GM21717 (cell line): ENCODE measurements at regions not wholly inside any gene's neighbourhood (a gene's known extent, or its start where the extent isn't known, plus 50 kb on each side); places are given as distances from the start of the nearest gene placed in this dataset.
"Not testable (repeated sequence)": the region's sequence is repeated elsewhere in the genome, so short reads cannot be mapped to it uniquely, and the experiment has no call there.

Experiments used
- ATAC-seq: cut with Tn5 transposase; IDR thresholded peaks from one replicate; pipeline ENCODE4 v1.9.1; 2021; ENCODE audit warnings: mild to moderate bottlenecking, moderate library complexity; ENCODE audit not compliant: unreplicated experiment

- no peak for ATAC-seq
Observed at GRCh38 chr4:149870008-149870407, 54.4 kb upstream of the IQCM start.

GRCh38 chr4:149881744-149882143 lies 66.1 kb upstream of the IQCM start:
- ATAC-seq: no peak

GRCh38 chr4:149882251-149882650 lies 66.6 kb upstream of the IQCM start:
- no peak for ATAC-seq

GRCh38 chr4:149884046-149884445 lies 68.4 kb upstream of the IQCM start:
- ATAC-seq: no peak

GRCh38 chr4:149884529-149885181 lies 69.0 kb upstream of the IQCM start:
- no peak for ATAC-seq

- ATAC-seq: no peak
Observed at GRCh38 chr4:149885896-149886295, 70.3 kb upstream of the IQCM start.

- no peak for ATAC-seq
Observed at GRCh38 chr4:149886786-149887490, 71.3 kb upstream of the IQCM start.

- no peak for ATAC-seq
Observed at GRCh38 chr4:149889991-149890390, 74.3 kb upstream of the IQCM start.

GRCh38 chr4:149890531-149890930 lies 74.9 kb upstream of the IQCM start:
- no peak for ATAC-seq

- ATAC-seq: no peak
Observed at GRCh38 chr4:149891426-149891825, 75.8 kb upstream of the IQCM start.

- no peak for ATAC-seq
Observed at GRCh38 chr4:149896432-149896831, 80.8 kb upstream of the IQCM start.

GRCh38 chr4:149897783-149898182 lies 82.1 kb upstream of the IQCM start:
- peak; percentile 60 for ATAC-seq

GRCh38 chr4:149901128-149901527 lies 85.5 kb upstream of the IQCM start:
- no peak for ATAC-seq

GRCh38 chr4:149902242-149902641 lies 86.6 kb upstream of the IQCM start:
- no peak for ATAC-seq

GRCh38 chr4:149910177-149910576 lies 94.5 kb upstream of the IQCM start:
- no peak for ATAC-seq

GRCh38 chr4:149910604-149911350 lies 95.1 kb upstream of the IQCM start:
- no peak for ATAC-seq

GRCh38 chr4:149911354-149911753 lies 95.7 kb upstream of the IQCM start:
- no peak for ATAC-seq

- no peak for ATAC-seq
Observed at GRCh38 chr4:149912000-149912399, 96.4 kb upstream of the IQCM start.

- ATAC-seq: peak; percentile 77
Observed at GRCh38 chr4:149914119-149915115, 98.8 kb upstream of the IQCM start.

GRCh38 chr4:149915735-149916134 lies 100.1 kb upstream of the IQCM start:
- ATAC-seq: not testable (repeated sequence)

GRCh38 chr4:149923736-149924135 lies 108.1 kb upstream of the IQCM start:
- no peak for ATAC-seq
